HPDE6-E6E7 (cell line): ENCODE measurements at regions not wholly inside any gene's neighbourhood (a gene's known extent, or its start where the extent isn't known, plus 50 kb on each side); places are given as distances from the start of the nearest gene placed in this dataset.
"Not testable (repeated sequence)": the region's sequence is repeated elsewhere in the genome, so short reads cannot be mapped to it uniquely, and the experiment has no call there.

Experiments used
- DNase-seq: peaks from one replicate; pipeline ENCODE4 v3.0.0; 2011; ENCODE audit warnings: missing footprints; ENCODE audit errors: extremely low spot score

DNA sequence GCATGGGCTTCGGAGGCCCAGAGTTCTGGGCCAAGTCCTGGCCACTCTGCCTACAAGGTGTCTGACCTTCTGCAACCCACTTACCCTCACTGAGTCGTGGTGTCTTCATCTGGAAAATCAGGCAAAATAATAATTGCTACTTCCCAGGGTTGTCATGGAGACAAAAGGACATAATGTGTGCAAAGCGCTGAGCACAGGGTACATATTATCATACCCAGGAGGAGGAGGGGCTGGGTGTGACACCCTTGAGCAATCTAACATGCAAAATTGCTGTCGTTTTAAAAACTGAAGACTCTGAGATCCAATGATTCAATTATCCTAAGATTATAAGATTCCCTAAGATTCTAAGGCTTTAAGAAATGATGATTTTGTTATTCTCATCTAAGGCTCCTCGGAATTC lies 459.5 kb downstream of the PTPRU start:
- no peak for DNase-seq

DNA sequence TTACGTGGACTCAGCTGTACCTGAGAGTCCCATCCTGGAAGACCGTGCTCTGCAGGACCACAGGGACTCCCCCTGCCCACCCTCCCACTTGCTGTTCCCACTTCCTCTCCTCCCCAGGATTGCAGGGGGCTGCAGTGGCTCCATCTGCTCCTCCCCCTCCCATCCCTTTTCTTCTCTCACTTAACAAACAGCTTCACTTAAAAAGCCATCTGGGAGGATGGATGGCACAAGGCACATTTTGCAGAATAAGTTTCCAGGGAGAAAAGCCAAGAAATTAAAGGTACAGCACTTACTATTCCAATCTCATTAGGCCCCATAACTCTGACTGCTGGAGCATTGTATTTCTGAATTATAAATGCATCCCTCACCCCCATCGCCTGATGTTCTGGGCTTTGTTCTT lies 458.7 kb downstream of the PTPRU start:
- DNase-seq = no peak

DNA sequence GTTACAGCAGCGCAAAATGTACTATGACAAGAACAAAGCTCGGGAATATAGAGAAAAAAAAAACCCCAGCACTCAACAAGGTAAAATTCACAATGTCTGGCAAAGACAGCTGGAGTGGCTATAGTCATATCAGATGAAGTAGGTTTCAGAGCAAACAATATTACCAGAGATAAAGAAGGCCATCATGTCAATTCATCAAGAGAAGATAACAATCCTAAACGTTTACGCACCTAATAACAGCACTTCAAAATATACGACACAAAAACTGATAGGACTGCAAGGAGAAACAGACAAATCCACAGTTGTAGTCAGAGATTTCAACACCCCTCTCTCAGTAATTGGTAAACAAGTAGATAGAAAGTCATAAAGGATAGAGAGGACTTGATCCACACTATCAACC lies 455.2 kb downstream of the PTPRU start:
- DNase-seq = no peak

DNA sequence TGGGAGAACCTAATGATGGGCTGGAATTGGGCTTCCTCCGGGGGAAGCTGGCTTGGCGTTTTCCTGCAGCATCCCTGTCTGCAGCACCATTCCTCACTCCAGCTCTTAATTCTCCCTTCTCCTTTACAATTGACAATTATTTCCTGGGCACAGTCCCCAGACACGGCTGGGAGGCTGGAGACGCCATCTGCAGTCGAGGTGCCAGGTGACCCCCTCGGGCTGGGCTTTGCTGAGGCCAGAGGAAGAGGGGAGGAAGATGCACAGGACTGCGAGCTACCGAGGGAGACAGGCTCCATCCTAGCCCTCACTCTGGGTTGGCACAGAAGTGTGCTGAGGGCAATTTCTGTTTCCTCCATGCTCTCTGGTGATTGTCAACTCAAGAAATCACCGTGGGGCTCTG lies 453.8 kb downstream of the PTPRU start:
- DNase-seq = no peak

DNA sequence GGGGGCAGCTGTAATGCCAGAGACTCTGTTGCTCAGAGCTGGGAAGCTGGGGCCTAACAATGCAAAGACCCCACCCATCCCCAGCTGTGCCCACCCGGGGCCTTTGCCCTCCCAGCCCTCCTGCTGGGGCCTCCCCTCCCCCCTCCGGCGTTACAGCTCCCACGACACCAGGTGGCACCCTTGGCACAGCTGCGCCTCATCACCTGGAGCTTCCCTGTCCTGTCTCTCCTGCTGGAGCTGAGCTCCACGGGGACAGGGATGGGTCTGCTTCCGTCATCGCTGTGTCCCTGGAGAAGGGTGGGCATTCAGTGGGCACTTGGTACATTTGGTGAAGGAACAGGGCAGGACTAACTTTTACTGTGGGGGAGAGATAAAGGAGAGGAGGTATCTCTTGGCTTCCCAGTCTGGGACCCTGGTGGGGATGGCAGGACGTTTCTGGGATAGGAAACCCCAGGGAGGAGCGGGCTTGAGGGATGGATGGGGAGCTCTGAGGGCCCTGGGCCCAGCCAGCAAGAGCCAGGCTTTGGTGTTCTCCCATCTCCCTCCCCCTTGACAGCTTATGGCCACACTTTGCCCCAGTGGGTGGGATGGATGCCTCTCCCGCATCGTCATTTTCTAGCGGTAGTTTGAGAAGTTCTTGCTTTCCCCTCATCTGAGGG lies 453.2 kb downstream of the PTPRU start:
- DNase-seq = no peak

DNA sequence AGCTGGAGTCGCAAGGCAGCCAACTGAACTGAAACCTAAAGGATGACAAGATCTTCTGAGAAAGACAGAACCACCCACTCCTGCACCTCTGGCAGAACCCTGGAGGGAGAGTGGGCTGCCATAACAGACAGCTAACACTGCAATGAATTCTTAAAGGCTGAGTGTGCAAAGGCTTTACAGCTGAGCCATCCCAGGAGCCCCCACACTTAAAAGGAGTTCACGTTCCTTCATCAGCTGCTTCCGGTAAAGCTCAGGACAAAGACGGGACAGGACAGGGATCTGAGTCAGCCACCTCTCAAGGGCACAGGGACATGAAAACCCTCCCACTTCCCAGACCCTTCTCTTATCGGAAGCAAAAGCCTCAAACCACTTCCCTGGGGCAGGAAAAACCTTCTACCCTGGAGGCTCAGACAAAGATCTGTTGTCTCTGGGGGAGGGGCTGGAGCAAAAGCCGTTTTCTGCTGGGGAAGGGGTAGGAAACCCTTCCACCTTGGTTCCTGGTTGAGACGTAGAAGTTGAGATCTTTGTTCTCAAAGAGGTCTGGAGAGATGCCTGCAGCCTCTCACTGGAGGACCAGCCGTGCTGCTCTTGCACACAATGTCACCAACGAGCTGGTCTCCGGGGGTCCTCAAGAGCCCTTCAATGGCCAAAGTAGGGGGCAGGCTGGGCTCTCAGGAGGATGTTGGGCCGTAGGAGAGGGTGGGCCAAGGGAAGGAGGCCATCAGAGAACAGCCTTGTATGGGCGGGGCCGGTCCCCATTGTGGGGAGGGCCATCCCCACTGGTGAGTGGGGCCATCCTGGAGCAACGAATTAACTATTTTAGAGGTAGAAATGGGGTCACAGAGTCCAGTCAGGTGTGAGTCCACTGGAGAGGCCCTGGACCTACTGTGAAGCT lies 452.4 kb downstream of the PTPRU start:
- DNase-seq = peak; percentile 25

DNA sequence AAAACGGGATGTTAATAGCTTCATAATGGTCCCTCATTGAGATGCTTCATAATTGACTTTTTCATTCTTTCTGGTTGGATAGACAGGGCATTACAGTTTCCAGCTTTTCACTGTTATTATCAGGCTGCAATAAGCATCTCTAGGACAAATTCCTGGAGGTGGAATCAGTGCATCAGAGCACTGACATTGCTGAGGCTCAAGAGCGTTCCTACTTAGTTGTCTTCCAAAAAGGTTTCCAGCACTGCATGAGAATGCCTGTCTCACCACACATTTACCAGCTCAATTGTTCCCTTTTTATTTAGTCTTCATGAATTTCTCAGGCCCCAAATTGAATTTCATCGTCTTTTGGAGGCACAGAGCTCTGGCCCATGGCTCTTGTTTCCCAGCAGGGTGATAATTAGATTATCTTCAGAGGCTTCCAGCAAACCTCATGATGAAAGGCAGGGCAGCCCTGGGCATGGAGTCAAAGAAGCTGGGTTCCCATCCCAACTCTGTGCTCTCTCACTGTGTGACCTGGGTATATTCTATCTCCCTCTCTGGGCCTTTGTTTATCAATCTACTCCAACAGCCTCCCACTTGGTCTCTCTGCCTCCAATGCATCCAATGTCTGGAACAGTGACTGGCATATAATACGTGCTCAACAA lies 451.4 kb downstream of the PTPRU start:
- DNase-seq = no peak

DNA sequence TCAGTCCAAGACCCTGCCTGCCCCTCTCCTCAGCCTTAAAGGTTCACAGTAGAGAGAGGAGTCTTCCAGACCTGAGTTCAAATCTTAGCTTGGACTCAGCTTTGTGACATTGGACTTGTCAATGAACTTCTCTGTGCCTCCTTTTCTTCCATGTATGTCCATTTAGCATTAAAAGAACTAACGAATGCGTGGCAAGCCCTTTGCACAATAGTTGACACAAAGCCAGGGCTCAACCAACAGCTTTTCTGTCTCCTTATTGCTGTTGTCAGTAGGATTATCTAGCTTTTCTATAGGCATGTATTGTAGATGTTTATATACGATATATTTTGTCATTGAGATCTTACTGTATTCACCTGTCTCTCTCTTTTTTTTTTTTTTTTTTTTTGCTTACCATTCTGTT lies 450.8 kb downstream of the PTPRU start:
- DNase-seq = no peak

DNA sequence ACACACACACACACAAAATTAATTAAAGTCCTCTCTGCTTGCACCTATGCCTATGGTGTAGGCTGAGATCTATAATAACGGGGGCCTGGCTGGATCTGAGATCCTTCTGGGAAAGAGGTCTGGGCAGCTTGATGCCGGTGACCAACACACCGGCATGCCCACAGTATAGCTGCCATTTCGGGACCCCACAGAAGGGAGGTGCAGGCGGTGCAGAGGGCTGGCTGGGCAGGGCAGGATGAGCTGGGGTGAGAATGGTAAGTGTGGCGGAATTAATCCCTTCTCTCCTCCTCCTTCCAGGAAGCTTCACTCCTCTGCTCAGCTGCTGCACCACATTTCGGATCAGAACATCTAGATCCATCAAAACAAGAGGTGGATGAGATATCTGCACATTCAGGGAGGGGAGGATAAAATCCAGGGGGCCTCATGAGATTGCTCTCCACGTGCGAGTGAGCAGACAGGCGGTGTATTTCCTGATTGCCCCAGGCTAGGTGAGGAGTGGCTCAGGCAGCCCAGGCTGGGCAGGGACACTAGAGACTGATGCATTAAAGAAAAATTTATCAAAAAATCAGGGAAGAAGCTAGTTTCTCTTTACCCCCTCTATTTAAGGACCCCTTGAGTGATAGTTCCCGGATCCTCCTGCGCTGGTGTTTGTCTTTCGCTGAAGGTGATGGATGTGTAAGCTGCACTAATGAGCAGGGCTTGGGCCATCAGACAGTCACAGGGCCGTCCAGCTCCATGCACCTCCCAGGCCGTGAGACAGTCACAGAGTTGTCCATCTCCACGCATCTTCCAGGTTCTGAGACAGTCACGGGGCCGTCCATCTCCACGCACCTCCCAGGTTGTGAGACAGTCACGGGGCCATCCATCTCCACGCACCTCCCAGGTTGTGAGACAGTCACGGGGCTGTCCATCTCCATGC lies 449.9 kb downstream of the PTPRU start:
- no peak for DNase-seq

DNA sequence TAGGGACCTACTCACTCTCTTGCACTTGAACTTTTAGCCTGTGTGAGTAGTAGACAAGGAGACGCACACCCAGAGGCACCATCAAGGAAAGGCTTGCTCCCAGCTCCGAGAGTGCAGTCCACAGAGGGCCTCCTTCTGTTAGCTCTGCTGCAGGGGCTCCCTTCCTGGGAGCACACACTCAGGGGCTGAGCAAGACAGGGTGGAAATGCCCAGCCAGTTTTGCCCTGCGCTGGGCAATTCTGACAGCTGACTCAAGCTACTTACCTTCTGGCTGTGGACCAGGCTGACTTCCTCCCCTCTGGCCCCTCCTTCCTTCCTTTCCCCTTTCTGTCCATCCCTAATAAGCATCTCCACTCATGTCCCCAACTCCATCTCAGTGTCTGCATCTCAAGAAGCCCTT lies 449.1 kb downstream of the PTPRU start:
- no peak for DNase-seq

DNA sequence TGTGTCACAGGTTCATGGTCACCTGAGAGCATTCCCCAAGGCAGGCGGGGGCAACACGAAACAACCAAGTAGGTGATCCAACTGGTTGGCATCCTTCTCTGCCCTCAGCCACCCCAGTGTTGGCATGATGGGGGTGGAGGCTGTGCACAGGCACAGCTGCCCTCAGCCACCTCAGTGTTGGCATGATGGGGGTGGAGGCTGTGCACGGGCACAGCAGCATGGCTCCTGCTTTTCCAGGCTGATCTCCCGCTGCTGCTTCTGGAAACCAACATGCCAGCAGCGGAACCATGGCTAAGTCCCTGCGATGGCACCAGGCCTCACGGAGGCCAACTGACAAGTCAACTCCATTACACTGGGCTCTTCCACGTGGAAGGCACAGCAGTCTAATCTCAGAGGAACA lies 447.8 kb downstream of the PTPRU start:
- DNase-seq = no peak

DNA sequence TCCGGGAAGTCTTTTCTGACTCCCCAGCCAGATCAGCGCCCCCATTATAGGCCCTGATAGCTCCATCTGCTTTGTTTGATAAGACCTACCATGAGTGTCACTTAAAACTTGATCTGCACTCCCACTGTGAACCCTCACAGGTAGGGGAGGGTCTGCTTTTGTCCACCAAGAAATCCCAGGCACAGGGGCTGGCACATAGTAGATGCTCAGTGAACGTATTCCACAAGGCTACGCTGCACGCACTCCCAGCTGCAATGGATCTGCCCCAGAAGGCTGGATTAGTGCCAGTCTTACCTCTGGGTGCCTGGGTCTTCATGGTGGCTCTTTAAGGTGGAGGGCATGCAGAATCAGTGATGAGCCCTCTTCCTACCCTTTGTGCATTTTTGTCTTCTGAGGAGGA lies 447.1 kb downstream of the PTPRU start:
- DNase-seq = no peak

DNA sequence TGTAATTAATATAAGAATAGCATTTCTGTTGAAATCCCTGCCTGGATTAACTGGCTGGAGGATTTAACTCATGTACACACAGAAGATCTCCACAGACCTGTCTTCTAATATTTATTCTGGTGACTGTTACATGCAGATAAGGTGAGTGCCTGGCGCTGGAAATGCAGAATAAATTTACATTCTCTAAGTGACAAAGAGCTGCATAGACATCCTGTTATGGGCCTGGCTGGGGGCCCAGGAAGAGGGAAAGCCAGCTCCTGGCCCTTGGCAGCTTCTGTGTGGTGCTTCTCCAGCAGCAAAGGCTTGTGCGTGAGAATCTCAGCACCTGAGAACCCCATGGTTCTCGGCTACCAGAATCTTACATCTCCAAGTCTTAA lies 446.6 kb downstream of the PTPRU start:
- no peak for DNase-seq

DNA sequence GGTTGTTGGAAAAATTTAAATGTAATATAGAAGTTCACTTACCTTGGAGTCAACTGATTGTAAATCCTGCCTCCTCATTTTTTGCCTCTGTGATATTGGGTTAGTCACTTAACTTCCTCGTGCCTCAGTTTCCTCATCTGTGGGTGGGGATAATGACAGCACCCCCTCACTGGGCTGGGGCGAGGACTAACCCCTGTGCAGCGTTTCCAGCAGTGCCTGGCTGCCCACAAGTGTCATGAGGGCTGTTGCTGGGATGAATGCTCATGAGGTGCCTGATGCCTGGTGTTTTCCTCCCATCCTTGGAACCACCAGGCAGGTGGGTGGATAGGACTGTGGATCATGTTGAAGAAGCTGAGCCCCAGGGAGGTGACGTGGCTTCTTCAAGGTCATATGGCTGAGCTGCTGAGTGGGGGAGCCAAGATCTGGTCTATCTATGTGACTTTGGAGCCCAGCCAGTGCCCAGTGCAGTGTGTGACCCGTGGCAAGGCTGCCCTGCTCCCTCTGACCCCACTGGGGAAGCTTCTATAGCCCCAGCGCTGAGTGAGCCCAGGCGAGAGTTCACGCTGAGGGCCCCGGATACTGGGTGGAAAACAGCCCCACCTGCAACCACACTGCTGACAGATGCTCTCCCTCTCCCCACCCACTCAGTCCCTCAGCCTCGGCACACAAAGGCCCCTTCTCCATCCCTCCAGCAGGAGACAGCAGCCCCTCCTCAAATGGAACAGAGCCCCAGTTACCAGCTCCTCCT lies 446.0 kb downstream of the PTPRU start:
- DNase-seq = no peak

DNA sequence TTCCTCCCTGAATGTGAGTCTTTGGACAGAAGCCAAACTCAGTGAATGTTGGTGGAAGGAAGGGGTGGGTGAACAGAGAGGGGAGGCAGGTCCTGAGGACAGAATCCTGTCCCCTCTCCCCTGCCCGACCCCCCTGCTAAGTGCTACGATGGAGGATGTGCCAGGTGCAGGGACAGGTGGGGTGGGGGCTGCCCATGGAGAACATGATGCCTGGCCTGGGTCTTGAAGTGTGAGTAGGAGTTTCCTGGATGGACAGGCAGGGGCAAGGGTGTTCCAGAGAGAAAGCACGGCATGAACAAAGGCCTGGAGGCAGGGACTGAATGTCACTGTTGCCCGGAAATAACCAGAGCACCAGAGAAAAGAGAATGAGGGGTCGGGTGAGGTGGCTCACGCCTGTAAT lies 445.1 kb downstream of the PTPRU start:
- DNase-seq = not testable (repeated sequence)

DNA sequence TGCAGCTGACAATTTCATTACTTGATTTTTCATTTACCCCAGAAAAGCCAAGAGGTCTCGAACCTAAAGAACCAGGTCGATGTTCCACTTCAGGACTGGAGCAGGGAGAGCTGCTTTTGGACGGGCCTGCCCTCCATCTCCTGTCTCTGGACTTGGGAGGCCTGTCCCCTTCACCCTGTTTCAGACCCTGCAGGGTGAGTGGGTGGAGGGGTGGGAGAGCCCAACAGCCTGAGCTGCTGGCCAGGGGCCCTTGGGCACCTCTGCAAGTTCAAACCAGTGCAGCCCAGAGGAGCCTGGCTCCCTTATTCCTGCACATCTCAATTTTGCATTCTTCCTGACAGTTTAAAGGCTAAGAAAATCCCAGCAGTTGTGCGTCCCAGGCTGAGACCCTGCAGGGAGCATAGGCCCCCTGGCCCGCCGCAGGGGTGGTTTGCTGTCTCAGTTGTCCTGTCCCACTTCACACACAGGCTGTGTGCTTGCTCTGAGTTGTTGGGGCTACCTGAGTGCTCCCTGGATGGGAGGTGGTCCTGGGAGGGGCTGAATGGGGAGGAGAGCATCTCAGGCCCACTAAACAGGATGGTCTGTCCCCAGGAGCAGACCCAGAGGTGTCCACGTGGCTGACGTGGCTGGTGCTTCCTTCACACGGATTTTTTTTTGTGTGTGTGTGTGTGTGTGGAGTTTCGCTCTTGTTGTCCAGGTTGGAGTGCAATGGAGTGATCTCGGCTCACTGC lies 443.7 kb downstream of the PTPRU start:
- no peak for DNase-seq

DNA sequence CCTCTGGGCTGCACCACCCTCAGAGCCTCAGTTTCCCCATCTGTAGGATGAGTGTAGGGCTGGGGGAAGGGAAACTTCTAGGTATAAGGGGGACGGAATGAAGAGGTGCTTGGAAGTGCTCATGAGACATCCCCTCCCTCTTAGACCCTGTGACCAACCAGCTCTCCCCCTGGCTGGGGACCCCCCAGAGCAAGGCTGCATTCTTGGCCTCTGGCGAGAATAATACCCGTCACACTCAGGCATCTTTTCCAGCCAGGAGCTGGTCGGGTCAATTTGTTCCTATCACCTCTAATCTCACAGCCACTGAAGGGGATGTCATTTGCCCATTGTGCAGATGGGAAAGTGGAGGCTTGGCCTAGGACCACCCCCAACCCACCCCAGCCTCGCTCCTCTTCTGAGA lies 443.0 kb downstream of the PTPRU start:
- DNase-seq = no peak

DNA sequence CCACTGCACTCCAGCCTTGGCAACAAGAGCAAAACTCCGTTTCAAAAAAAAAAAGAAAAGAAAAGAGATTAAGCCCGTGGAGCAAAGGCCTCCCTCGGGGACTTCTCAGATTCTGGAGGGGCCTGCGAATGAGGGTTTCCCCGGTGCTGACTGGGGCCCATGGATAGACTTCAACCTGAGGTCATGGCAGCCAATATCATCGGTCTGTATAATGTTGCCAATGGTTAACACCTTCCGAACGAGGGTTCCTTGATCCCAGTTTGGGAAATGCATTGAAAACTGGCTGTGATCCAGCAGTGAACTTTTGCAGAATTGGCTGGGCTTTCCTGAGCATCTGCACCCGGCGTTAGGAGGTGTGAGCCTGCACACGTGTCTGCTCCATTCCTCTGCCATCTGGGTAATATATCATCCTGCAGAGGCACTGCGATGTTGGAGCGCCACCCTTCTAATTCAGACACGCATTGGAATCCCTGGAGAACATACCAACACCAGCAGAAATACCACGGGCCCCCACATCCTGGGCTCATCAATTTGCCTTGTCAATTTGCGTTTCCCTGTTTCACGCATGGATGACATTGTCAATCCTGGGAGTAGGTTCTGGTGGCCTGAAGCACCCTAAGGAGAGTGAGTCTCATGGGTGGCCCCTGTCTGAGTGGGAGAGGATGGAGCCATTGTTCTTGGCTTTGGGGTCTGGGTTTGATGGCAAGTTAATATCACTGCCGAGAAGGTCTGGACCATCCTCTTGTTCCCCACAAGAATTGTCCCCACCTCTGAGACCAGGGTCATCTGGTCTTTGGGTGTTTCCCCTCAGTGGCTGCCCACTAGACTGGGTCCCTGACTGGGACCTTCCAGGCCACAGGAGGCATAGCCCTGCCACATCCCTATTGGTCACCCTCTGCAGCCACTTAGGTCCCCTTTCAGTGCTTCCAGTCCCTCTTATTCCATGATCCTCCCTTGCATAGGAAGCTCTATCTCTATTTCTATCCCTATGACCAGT lies 441.0 kb downstream of the PTPRU start:
- no peak for DNase-seq

DNA sequence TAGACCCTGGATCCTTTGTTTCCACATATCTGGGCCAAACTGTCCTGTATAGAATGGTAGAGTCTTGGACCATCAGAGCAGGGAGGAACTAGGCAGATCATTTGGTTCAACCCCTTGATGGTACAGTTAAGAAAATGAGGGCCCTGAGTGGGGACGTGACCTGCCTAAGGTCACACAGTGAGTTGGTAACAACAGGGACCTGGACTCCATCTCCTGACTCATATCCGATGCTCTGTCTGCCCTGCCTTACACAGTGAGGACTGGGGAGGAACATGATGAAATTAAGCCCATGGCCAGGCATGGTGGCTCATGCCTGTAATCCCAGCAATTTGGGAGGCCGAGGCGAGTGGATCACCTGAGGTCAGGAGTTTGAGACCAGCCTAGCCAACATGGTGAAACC lies 440.2 kb downstream of the PTPRU start:
- DNase-seq = no peak
